ENCODE measurements at regions not wholly inside any gene's neighbourhood (a gene's known extent, or its start where the extent isn't known, plus 50 kb on each side); places are given as distances from the start of the nearest gene placed in this dataset.
"Not testable (repeated sequence)": the region's sequence is repeated elsewhere in the genome, so short reads cannot be mapped to it uniquely, and the experiment has no call there.

DNA sequence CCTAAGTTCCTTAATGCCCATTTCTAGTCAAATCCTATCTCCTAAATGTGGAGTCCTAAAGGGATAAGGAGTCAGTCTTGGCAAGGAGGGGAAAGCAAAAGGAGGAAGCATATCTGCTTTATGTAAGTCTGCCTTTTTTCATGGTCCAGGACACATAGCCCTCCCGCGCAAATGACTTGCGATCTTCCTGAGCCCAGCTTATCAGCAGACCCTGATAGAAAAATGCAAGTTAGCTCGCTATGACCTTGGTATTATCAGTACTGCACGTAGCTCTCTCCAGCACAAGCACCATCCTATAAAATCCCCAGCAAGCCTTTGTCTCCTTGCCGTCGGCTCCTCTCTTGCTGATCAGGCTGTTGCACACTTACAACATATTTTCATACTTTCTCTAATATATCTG lies 281.4 kb upstream of the KCNH7 start:
- H3K9me3 Mint-ChIP-seq: peaks cover 0 to 9% of the 10 kb centered on the region in 2 donors
- no peaks in the 10 kb centered on the region for H3K4me1 Mint-ChIP-seq (ENCODE audit: low read depth in 2 of 2)
- no peaks in the 10 kb centered on the region for H3K27me3 Mint-ChIP-seq
- H3K27ac Mint-ChIP-seq: no peak overlapping the region
- no peak overlapping the region for H3K4me3 Mint-ChIP-seq
- ATAC-seq (replicated peaks) (no peak), DNase-seq (no peak)
- H3K36me3 Mint-ChIP-seq (ENCODE audit: insufficient read depth): no peaks in the 10 kb centered on the region

- Mint-ChIP-seq H3K4me1 (ENCODE audit: low read depth in 2 of 2) (no peaks in the 10 kb centered on the region), H3K36me3 (ENCODE audit: insufficient read depth) (peaks cover 3% of the 10 kb centered on the region), H3K4me3 (no peak overlapping the region), H3K27ac (no peak overlapping the region), H3K27me3 (no peaks in the 10 kb centered on the region), H3K9me3 (peaks cover 3 to 8% of the 10 kb centered on the region in 2 donors)
- ATAC-seq (replicated peaks) (no peak), DNase-seq (no peak)
Measured at GRCh38 chr2:163086940-163087339, 248.4 kb upstream of the KCNH7 start.

- H3K27ac Mint-ChIP-seq; ATAC-seq (replicated peaks); H3K27me3 Mint-ChIP-seq: not testable (repeated sequence)
Measured at GRCh38 chr2:163085366-163086024, 246.9 kb upstream of the KCNH7 start.

GRCh38 chr2:163081754-163082153 lies 243.2 kb upstream of the KCNH7 start:
- no peak for DNase-seq
- H3K4me3 Mint-ChIP-seq: no peak overlapping the region
- no peak for ATAC-seq (replicated peaks)
- H3K9me3 Mint-ChIP-seq: peaks cover 8% of the 10 kb centered on the region in 2 donors
- H3K27ac Mint-ChIP-seq: no peak overlapping the region
- H3K27me3 Mint-ChIP-seq: no peaks in the 10 kb centered on the region
- peaks cover 3% of the 10 kb centered on the region for H3K36me3 Mint-ChIP-seq (ENCODE audit: insufficient read depth)
- H3K4me1 Mint-ChIP-seq (ENCODE audit: low read depth in 2 of 2): no peaks in the 10 kb centered on the region

More at GRCh38 chr2:163085366-163086024, 246.9 kb upstream of the KCNH7 start:
- H3K4me1 Mint-ChIP-seq (ENCODE audit: low read depth in 2 of 2); H3K9me3 Mint-ChIP-seq; DNase-seq; H3K4me3 Mint-ChIP-seq; H3K36me3 Mint-ChIP-seq (ENCODE audit: insufficient read depth): not testable (repeated sequence)

DNA sequence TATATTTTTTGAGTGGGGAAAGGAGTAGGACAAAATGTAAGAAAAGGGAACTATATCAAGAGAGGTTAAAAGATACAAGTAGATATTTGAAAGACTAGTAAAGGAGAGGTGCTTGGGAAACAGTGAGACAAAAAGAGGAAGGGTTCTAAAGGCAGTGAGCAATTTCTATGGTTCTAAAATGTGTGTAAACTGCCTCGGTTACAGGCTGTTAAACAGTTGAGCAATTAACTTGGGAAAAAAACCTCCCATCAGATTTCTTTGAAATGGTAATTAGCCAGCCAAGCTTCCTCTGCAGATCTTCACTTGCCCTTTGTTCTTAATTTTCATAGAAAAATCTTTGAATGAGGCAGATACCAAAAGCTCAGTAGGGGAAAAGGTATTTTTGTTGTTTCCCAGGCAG lies 238.7 kb upstream of the KCNH7 start:
- DNase-seq (no peak), ATAC-seq (replicated peaks) (no peak)
- peaks cover 0 to 9% of the 10 kb centered on the region in 2 donors for H3K9me3 Mint-ChIP-seq
- no peak overlapping the region for H3K4me3 Mint-ChIP-seq
- H3K36me3 Mint-ChIP-seq (ENCODE audit: insufficient read depth): no peaks in the 10 kb centered on the region
- no peak overlapping the region for H3K27ac Mint-ChIP-seq
- no peaks in the 10 kb centered on the region for H3K4me1 Mint-ChIP-seq (ENCODE audit: low read depth in 2 of 2)
- H3K27me3 Mint-ChIP-seq: no peaks in the 10 kb centered on the region

GRCh38 chr2:163066085-163066484 lies 227.5 kb upstream of the KCNH7 start:
- Mint-ChIP-seq H3K4me3 (no peak overlapping the region), H3K27ac (no peak overlapping the region), H3K4me1 (ENCODE audit: low read depth in 2 of 2) (no peaks in the 10 kb centered on the region), H3K27me3 (no peaks in the 10 kb centered on the region), H3K36me3 (ENCODE audit: insufficient read depth) (no peaks in the 10 kb centered on the region), H3K9me3 (peaks cover 15 to 16% of the 10 kb centered on the region in 2 donors)
- DNase-seq: no peak
- ATAC-seq (replicated peaks): no peak

DNA sequence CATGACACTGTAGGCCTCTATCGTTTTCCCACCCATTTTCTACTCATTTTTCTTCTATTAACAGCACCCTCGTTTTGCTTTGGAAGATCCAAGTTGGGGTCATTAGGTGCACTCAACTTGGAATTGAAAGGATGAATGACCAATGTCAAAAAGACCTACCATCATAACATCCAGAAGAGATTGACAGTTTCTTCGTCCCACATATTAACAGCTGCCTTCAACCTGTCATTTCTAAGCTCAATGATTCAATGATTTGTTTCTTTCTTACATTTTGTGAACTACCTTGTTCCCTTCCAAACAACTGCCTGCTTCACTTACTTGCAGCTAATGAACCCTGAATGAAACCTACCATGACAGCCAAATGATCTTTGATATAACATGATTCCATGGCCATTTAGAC lies 224.0 kb upstream of the KCNH7 start:
- Mint-ChIP-seq H3K27ac (no peak overlapping the region), H3K4me1 (ENCODE audit: low read depth in 2 of 2) (no peaks in the 10 kb centered on the region), H3K27me3 (no peaks in the 10 kb centered on the region), H3K9me3 (peaks cover under 1 to 8% of the 10 kb centered on the region in 2 donors), H3K36me3 (ENCODE audit: insufficient read depth) (no peaks in the 10 kb centered on the region), H3K4me3 (no peak overlapping the region)
- ATAC-seq (replicated peaks) (no peak), DNase-seq (no peak)

GRCh38 chr2:163046615-163047014 lies 208.0 kb upstream of the KCNH7 start:
- no peaks in the 10 kb centered on the region for H3K36me3 Mint-ChIP-seq (ENCODE audit: insufficient read depth)
- no peak for ATAC-seq (replicated peaks)

GRCh38 chr2:163045830-163046229 lies 207.3 kb upstream of the KCNH7 start:
- Mint-ChIP-seq H3K27me3 (no peaks in the 10 kb centered on the region), H3K27ac (no peak overlapping the region), H3K36me3 (ENCODE audit: insufficient read depth) (no peaks in the 10 kb centered on the region), H3K9me3 (peaks cover under 1 to 20% of the 10 kb centered on the region in 2 donors), H3K4me1 (ENCODE audit: low read depth in 2 of 2) (no peaks in the 10 kb centered on the region), H3K4me3 (no peak overlapping the region)
- DNase-seq (no peak), ATAC-seq (replicated peaks) (no peak)

More at GRCh38 chr2:163046615-163047014, 208.0 kb upstream of the KCNH7 start:
- Mint-ChIP-seq H3K9me3 (peaks cover 0 to 23% of the 10 kb centered on the region in 2 donors), H3K4me3 (no peak overlapping the region), H3K27me3 (no peaks in the 10 kb centered on the region), H3K4me1 (ENCODE audit: low read depth in 2 of 2) (no peaks in the 10 kb centered on the region), H3K27ac (no peak overlapping the region)
- DNase-seq: no peak

DNA sequence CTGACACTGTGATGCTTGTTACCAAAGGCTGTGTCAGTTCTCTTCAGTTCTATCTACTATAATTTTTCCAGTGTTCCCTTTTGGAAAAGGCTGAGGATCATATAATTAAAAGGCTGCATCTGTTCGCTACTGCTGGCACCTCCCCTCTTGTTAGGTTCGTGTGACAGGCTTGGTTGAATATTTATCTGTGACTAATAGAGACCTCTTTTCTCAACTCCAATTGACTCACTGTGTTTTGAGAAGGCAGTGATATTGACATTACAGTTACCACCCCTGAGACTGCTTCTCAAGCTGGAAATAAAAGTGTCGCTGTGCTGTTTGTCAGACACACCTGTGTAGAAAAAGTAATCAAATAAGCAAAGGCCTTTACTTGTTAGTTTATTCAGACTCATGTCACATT lies 205.5 kb upstream of the KCNH7 start:
- ATAC-seq (replicated peaks) (no peak), DNase-seq (no peak)
- Mint-ChIP-seq H3K27ac (no peak overlapping the region), H3K27me3 (no peaks in the 10 kb centered on the region), H3K9me3 (peaks cover 2 to 11% of the 10 kb centered on the region in 2 donors), H3K4me3 (no peak overlapping the region), H3K36me3 (ENCODE audit: insufficient read depth) (no peaks in the 10 kb centered on the region), H3K4me1 (ENCODE audit: low read depth in 2 of 2) (no peaks in the 10 kb centered on the region)

GRCh38 chr2:163043201-163043600 lies 204.6 kb upstream of the KCNH7 start:
- no peaks in the 10 kb centered on the region for H3K4me1 Mint-ChIP-seq (ENCODE audit: low read depth in 2 of 2)
- H3K9me3 Mint-ChIP-seq: peaks cover 2 to 8% of the 10 kb centered on the region in 2 donors
- no peak overlapping the region for H3K4me3 Mint-ChIP-seq
- H3K27me3 Mint-ChIP-seq: no peaks in the 10 kb centered on the region
- H3K27ac Mint-ChIP-seq: no peak overlapping the region
- ATAC-seq (replicated peaks) (no peak), DNase-seq (no peak)
- H3K36me3 Mint-ChIP-seq (ENCODE audit: insufficient read depth): no peaks in the 10 kb centered on the region

GRCh38 chr2:163039266-163039665 lies 200.7 kb upstream of the KCNH7 start:
- Mint-ChIP-seq H3K9me3 (peaks cover 9% of the 10 kb centered on the region in 2 donors), H3K4me1 (ENCODE audit: low read depth in 2 of 2) (no peaks in the 10 kb centered on the region), H3K27ac (no peak overlapping the region), H3K27me3 (no peaks in the 10 kb centered on the region), H3K4me3 (no peak overlapping the region), H3K36me3 (ENCODE audit: insufficient read depth) (no peaks in the 10 kb centered on the region)
- DNase-seq: no peak
- ATAC-seq (replicated peaks): no peak

GRCh38 chr2:163028807-163029206 lies 190.2 kb upstream of the KCNH7 start:
- H3K4me3 Mint-ChIP-seq: no peak overlapping the region
- H3K27ac Mint-ChIP-seq: no peak overlapping the region
- ATAC-seq (replicated peaks) (no peak), DNase-seq (no peak)
- no peaks in the 10 kb centered on the region for H3K36me3 Mint-ChIP-seq (ENCODE audit: insufficient read depth)
- no peaks in the 10 kb centered on the region for H3K27me3 Mint-ChIP-seq
- peaks cover 5 to 23% of the 10 kb centered on the region in 2 donors for H3K9me3 Mint-ChIP-seq
- no peaks in the 10 kb centered on the region for H3K4me1 Mint-ChIP-seq (ENCODE audit: low read depth in 2 of 2)

DNA sequence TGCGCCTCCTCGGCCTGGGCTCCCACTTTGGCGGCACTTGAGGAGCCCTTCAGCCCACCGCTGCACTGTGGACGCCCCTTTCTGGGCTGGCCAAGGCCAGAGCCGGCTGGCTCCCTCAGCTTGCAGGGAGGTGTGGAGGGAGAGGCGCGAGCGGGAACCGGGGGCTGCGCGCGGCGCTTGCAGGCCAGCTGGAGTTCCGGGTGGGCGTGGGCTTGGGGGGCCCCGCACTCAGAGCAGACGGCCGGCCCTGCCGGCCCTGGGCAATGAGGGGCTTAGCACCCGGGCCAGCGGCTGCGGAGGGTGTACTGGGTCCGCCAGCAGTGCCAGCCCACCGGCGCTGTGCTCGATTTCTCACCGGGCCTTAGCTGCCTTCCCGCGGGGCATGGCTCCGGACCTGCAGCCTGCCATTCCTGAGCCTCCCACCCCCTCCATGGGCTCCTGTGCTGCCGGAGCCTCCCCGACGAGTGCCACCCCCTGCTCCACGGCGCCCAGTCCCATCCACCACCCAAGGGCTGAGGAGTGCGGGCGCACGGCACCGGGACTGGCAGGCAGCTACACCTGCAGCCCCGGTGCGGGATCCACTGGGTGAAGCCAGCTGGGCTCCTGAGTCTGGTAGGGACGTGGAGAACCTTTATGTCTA lies 187.7 kb upstream of the KCNH7 start:
- not testable (repeated sequence) for H3K4me1 Mint-ChIP-seq (ENCODE audit: low read depth in 2 of 2); ATAC-seq (replicated peaks); DNase-seq; H3K4me3 Mint-ChIP-seq; H3K27ac Mint-ChIP-seq; H3K36me3 Mint-ChIP-seq (ENCODE audit: insufficient read depth); H3K27me3 Mint-ChIP-seq
- H3K9me3 Mint-ChIP-seq: peaks cover 5 to 23% of the 10 kb centered on the region in 2 donors
